ENCODE measurements at regions not wholly inside any gene's neighbourhood (a gene's known extent, or its start where the extent isn't known, plus 50 kb on each side); places are given as distances from the start of the nearest gene placed in this dataset.

- Histone ChIP-seq H3K36me3 (ENCODE audit: low read depth) (no peaks in the 10 kb centered on the region), H3K4me3 (no peak overlapping the region), H3K4me1 (ENCODE audit: low read depth) (no peaks in the 10 kb centered on the region), H3K9me3 (peaks cover 34% of the 10 kb centered on the region)
- intact Hi-C loops (cut with DNase I, micrococcal nuclease): no loop called here
- DNase-seq (no peak), ATAC-seq (no peak)
- TF ChIP-seq CTCF (IDR thresholded peaks at IDR 0.05): no peak
Measured at GRCh38 chr14:39762576-39763401, 330.6 kb upstream of the FBXO33 start.

GRCh38 chr14:39755269-39755878 is 323.1 kb upstream of the FBXO33 start:
- Histone ChIP-seq H3K4me3 (no peak overlapping the region), H3K36me3 (ENCODE audit: low read depth) (no peaks in the 10 kb centered on the region), H3K4me1 (ENCODE audit: low read depth) (no peaks in the 10 kb centered on the region), H3K9me3 (peaks cover 23% of the 10 kb centered on the region)
- no peak for ATAC-seq
- no peak for TF ChIP-seq CTCF (IDR thresholded peaks at IDR 0.05)
- intact Hi-C loops (cut with DNase I, micrococcal nuclease): no loop called here
- DNase-seq: no peak

GRCh38 chr14:39740454-39740853 is 308.2 kb upstream of the FBXO33 start:
- ATAC-seq: no peak
- H3K4me1 ChIP-seq (ENCODE audit: low read depth): no peaks in the 10 kb centered on the region
- intact Hi-C loops (cut with DNase I, micrococcal nuclease): no loop called here

GRCh38 chr14:39739796-39740195 is 307.6 kb upstream of the FBXO33 start:
- H3K4me3 ChIP-seq: no peak overlapping the region
- ATAC-seq: no peak
- intact Hi-C loops (cut with DNase I, micrococcal nuclease): no loop called here
- no peaks in the 10 kb centered on the region for H3K36me3 ChIP-seq (ENCODE audit: low read depth)
- no peak for DNase-seq
- no peaks in the 10 kb centered on the region for H3K4me1 ChIP-seq (ENCODE audit: low read depth)
- peaks cover 56% of the 10 kb centered on the region for H3K9me3 ChIP-seq
- TF ChIP-seq CTCF (IDR thresholded peaks at IDR 0.05): no peak

More at GRCh38 chr14:39740454-39740853, 308.2 kb upstream of the FBXO33 start:
- no peaks in the 10 kb centered on the region for H3K36me3 ChIP-seq (ENCODE audit: low read depth)
- no peak for TF ChIP-seq CTCF (IDR thresholded peaks at IDR 0.05)
- H3K4me3 ChIP-seq: no peak overlapping the region
- peaks cover 51% of the 10 kb centered on the region for H3K9me3 ChIP-seq
- no peak for DNase-seq

- no peak for TF ChIP-seq CTCF (IDR thresholded peaks at IDR 0.05)
- H3K36me3 ChIP-seq (ENCODE audit: low read depth): no peaks in the 10 kb centered on the region
- no peak for ATAC-seq
- intact Hi-C loops (cut with DNase I, micrococcal nuclease): no loop called here
- DNase-seq: no peak
- H3K4me1 ChIP-seq (ENCODE audit: low read depth): no peaks in the 10 kb centered on the region
- no peak overlapping the region for H3K4me3 ChIP-seq
- H3K9me3 ChIP-seq: peaks cover 60% of the 10 kb centered on the region
Measured at GRCh38 chr14:39734306-39734705, 302.1 kb upstream of the FBXO33 start.
